ENCODE measurements at regions not wholly inside any gene's neighbourhood (a gene's known extent, or its start where the extent isn't known, plus 50 kb on each side); places are given as distances from the start of the nearest gene placed in this dataset.

GRCh38 chr2:78407960-78408794 is 617.3 kb upstream of the REG3G start:
- TF ChIP-seq CTCF (IDR thresholded peaks at IDR 0.05), result no peak
- DNase-seq (ENCODE audit: extremely low spot score, unreplicated experiment), result no peak
- H3K4me3 Mint-ChIP-seq (ENCODE audit: unreplicated experiment), result no peak overlapping the region
- no peaks in the 10 kb centered on the region for H3K9me3 Mint-ChIP-seq (ENCODE audit: unreplicated experiment)
- no peak overlapping the region for H3K27ac Mint-ChIP-seq (ENCODE audit: unreplicated experiment)
- H3K36me3 Mint-ChIP-seq (ENCODE audit: unreplicated experiment), result no peaks in the 10 kb centered on the region
- no peaks in the 10 kb centered on the region for H3K4me1 Mint-ChIP-seq (ENCODE audit: unreplicated experiment)
- H3K27me3 Mint-ChIP-seq (ENCODE audit: unreplicated experiment), result no peaks in the 10 kb centered on the region

GRCh38 chr2:78408795-78409118 is 616.7 kb upstream of the REG3G start:
- no peak overlapping the region for H3K4me3 Mint-ChIP-seq (ENCODE audit: unreplicated experiment)
- H3K36me3 Mint-ChIP-seq (ENCODE audit: unreplicated experiment), result no peaks in the 10 kb centered on the region
- no peak overlapping the region for H3K27ac Mint-ChIP-seq (ENCODE audit: unreplicated experiment)
- DNase-seq (ENCODE audit: extremely low spot score, unreplicated experiment), result no peak
- no peaks in the 10 kb centered on the region for H3K27me3 Mint-ChIP-seq (ENCODE audit: unreplicated experiment)
- no peaks in the 10 kb centered on the region for H3K9me3 Mint-ChIP-seq (ENCODE audit: unreplicated experiment)
- H3K4me1 Mint-ChIP-seq (ENCODE audit: unreplicated experiment), result no peaks in the 10 kb centered on the region
- TF ChIP-seq CTCF (IDR thresholded peaks at IDR 0.05), result no peak

GRCh38 chr2:78411303-78411702 is 614.2 kb upstream of the REG3G start:
- no peaks in the 10 kb centered on the region for H3K27me3 Mint-ChIP-seq (ENCODE audit: unreplicated experiment)
- H3K36me3 Mint-ChIP-seq (ENCODE audit: unreplicated experiment), result no peaks in the 10 kb centered on the region
- TF ChIP-seq CTCF (IDR thresholded peaks at IDR 0.05), result no peak
- DNase-seq (ENCODE audit: extremely low spot score, unreplicated experiment), result no peak
- H3K4me3 Mint-ChIP-seq (ENCODE audit: unreplicated experiment), result no peak overlapping the region
- H3K4me1 Mint-ChIP-seq (ENCODE audit: unreplicated experiment), result no peaks in the 10 kb centered on the region
- no peak overlapping the region for H3K27ac Mint-ChIP-seq (ENCODE audit: unreplicated experiment)
- peaks cover 4% of the 10 kb centered on the region for H3K9me3 Mint-ChIP-seq (ENCODE audit: unreplicated experiment)

- no peak for TF ChIP-seq CTCF (IDR thresholded peaks at IDR 0.05)
- Mint-ChIP-seq H3K9me3 (ENCODE audit: unreplicated experiment) (peaks cover 4% of the 10 kb centered on the region), H3K4me3 (ENCODE audit: unreplicated experiment) (no peak overlapping the region), H3K27me3 (ENCODE audit: unreplicated experiment) (no peaks in the 10 kb centered on the region), H3K36me3 (ENCODE audit: unreplicated experiment) (no peaks in the 10 kb centered on the region), H3K4me1 (ENCODE audit: unreplicated experiment) (no peaks in the 10 kb centered on the region), H3K27ac (ENCODE audit: unreplicated experiment) (no peak overlapping the region)
- no peak for DNase-seq (ENCODE audit: extremely low spot score, unreplicated experiment)
These were observed 608.7 kb upstream of the REG3G start for GRCh38 chr2:78416625-78417300.

GRCh38 chr2:78417355-78417754 is 608.1 kb upstream of the REG3G start:
- no peaks in the 10 kb centered on the region for H3K4me1 Mint-ChIP-seq (ENCODE audit: unreplicated experiment)
- H3K9me3 Mint-ChIP-seq (ENCODE audit: unreplicated experiment), result peaks cover 4% of the 10 kb centered on the region
- no peaks in the 10 kb centered on the region for H3K36me3 Mint-ChIP-seq (ENCODE audit: unreplicated experiment)
- no peak for TF ChIP-seq CTCF (IDR thresholded peaks at IDR 0.05)
- H3K4me3 Mint-ChIP-seq (ENCODE audit: unreplicated experiment), result no peak overlapping the region
- no peak for DNase-seq (ENCODE audit: extremely low spot score, unreplicated experiment)
- no peak overlapping the region for H3K27ac Mint-ChIP-seq (ENCODE audit: unreplicated experiment)
- no peaks in the 10 kb centered on the region for H3K27me3 Mint-ChIP-seq (ENCODE audit: unreplicated experiment)
